Upper lobe of left lung (tissue), 4 donors: ENCODE measurements at regions not wholly inside any gene's neighbourhood (a gene's known extent, or its start where the extent isn't known, plus 50 kb on each side); places are given as distances from the start of the nearest gene placed in this dataset.

Experiments
- CTCF ChIP-seq, 6 experiments: fragments of 450-650 bp in 4 of 6; fragments of 200-600 bp in 2 of 6; sonication (generic) in 2 of 6; IDR thresholded peaks; one replicate each; pipeline ENCODE4 v1.5.1; 2016 to 2019; ENCODE audit warnings: antibody characterized with exemption in 6 of 6
- EP300 ChIP-seq, 4 donors: sonication (generic); formaldehyde crosslinking; IDR thresholded peaks; one replicate each; pipeline ENCODE4 v1.5.1; 2017; ENCODE audit warnings: antibody characterized with exemption in 4 of 4, control low read depth in 2 of 4
- POLR2A ChIP-seq, 4 donors: fragments of 450-650 bp; IDR thresholded peaks; one replicate each; pipeline ENCODE4 v1.5.1; 2016 to 2017; ENCODE audit warnings: antibody characterized with exemption in 4 of 4, mild to moderate bottlenecking in 2 of 4
- POLR2AphosphoS5 ChIP-seq, 2 donors: sonication (generic); formaldehyde crosslinking; IDR thresholded peaks; one replicate each; pipeline ENCODE4 v1.5.1; 2017; ENCODE audit warnings: antibody characterized with exemption in 2 of 2

GRCh38 chr5:92981001-92981400 is 600.0 kb downstream of the NR2F1-AS1 start:
- TF ChIP-seq CTCF (IDR thresholded peaks at IDR 0.05): no peak
- TF ChIP-seq POLR2A (IDR thresholded peaks at IDR 0.05): no peak
- TF ChIP-seq POLR2AphosphoS5 (IDR thresholded peaks at IDR 0.05): no peak
- TF ChIP-seq EP300 (IDR thresholded peaks at IDR 0.05): no peak
